HG03558 (cell line): ENCODE measurements at regions not wholly inside any gene's neighbourhood (a gene's known extent, or its start where the extent isn't known, plus 50 kb on each side); places are given as distances from the start of the nearest gene placed in this dataset.

Experiments used
- ATAC-seq: cut with Tn5 transposase; IDR thresholded peaks from one replicate; pipeline ENCODE4 v1.9.1; 2021; ENCODE audit warnings: moderate number of reproducible peaks; ENCODE audit not compliant: unreplicated experiment; ENCODE audit errors: extremely low read depth

DNA sequence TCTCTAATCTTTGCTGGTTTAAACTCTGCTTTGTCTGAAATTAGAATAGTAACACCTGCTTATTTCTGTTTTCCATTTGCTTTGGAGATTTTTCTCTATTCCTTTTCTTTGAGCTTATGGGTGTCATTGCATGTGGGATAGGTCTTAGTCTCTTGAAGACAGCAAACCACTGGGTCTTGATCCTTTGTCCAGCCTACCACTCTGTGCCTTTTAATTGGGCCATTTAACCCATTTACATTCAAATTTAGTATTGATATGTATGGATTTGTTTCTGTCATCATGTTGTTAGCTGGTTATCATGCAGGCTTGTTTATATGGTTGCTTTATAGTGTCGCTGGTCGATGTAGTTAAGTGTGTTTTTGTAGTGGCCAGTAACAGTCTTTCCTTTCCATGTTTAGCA, 914.7 kb downstream of the MAT2B start:
- no peak for ATAC-seq

GRCh38 chr5:164422400-164422799, 917.0 kb downstream of the MAT2B start:
- ATAC-seq: no peak

DNA sequence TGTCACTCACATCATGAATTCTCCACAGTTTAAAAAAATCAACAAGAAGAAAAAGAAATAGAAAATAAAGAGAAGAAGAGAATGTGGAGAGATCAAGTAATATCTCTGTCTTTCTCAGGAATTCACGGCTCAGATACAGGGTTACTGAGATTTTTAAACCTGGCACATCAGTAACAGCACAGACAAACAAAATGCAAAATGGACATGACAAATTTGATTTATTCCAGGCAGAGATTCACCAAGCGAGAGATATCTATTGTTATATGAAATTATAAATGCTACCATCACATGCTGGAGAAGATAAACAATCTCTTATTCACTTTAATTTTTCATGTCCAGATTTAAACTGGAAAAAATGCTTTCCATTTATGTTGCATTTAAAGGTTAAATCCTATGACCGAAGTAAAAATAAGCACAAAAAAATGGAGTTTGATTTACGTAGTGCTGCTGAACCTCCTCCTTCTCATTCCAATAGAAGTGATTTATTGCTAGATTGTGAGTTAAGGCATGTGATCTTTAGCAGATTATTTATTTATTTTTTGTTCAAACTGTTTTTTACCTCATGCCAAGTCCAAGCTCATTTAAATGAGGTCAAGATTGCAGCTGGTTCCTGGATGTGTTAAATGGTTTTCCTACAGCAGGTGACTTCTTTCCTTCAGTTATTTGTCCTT, 926.4 kb downstream of the MAT2B start:
- no peak for ATAC-seq

DNA sequence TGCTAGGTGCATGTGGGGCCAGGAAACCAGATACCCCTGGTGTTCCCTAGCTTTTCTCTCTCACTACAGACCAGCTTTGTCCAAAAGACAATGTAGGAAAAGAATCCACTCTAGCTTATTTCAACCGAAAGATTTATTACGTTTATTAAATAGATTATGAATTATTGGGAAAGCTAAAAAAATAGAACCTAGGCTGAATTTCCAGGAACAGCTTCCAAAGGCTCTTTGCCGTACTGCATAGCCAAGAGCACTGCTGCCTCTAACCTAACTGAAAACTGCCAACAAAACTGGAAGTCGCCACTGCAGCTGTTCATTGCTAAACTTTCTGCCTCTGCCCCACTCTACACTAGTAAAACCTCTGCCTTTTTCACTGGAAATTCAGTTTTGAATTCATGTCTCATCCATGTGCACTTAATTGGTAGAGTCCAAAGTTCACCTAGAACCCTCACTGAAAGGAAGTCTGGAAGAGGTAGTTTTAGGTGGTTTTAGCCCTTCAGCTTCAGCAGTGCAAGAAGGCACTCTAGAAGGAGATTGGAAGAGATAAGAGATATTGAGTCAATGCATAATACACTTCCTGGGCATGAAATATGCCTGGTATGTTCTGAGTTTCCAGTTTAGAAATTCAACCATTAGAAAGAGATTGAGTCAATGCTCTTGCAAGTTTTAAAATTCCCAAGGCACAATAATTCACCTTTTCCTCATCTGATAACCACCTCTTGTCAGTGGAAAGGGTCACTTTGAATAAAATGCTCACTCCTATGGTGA, 927.9 kb downstream of the MAT2B start:
- no peak for ATAC-seq

- no peak for ATAC-seq
These were observed 930.2 kb downstream of the MAT2B start for GRCh38 chr5:164435576-164435975.

- no peak for ATAC-seq
These were observed 934.4 kb downstream of the MAT2B start for GRCh38 chr5:164439799-164440198.

DNA sequence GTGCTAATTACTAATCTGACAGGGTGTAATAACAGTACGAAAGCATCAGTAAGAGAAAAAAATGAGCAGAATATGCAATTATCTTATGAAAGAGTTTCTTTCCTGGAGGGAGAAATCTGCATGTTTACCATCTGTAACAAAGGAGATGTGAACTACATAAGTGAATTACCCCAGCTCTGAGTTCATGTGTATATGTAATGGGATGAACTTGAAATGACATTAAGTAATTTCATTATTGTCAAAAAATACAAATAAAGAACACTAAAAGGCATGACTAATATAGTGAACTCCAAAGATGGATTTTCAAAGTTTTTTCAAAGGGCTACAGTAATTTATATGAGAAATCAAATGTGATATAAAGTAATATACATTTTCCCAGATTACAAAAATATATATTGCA, 944.0 kb downstream of the MAT2B start:
- no peak for ATAC-seq

- no peak for ATAC-seq
These were observed 960.6 kb downstream of the MAT2B start for GRCh38 chr5:164466033-164466432.

- no peak for ATAC-seq
These were observed 964.9 kb downstream of the MAT2B start for GRCh38 chr5:164470312-164470711.

GRCh38 chr5:164472165-164472564, 966.7 kb downstream of the MAT2B start:
- ATAC-seq: no peak

GRCh38 chr5:164475339-164475977, 970.0 kb downstream of the MAT2B start:
- no peak for ATAC-seq

DNA sequence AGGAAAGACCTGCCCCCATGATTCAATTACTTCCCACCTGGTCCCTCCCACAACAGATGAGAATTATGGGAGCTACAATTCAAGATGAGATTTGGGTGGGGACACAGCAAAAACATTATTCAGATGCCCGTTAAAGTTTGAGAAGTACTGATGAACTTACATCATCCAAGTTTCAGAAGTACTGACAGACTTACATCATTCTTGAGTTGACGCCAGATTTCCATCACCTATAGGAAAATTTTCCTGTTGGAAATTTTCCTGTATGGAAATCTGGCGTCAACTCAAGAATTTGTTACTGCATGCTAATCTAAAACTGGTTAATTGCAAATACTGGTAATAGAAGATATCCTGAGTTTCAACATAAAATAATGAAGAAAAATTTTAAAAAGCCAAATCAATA, 975.9 kb downstream of the MAT2B start:
- ATAC-seq: no peak

- ATAC-seq: no peak
These were observed 976.9 kb downstream of the MAT2B start for GRCh38 chr5:164482351-164482750.

- ATAC-seq: no peak
These were observed 979.5 kb downstream of the MAT2B start for GRCh38 chr5:164484948-164485347.

- no peak for ATAC-seq
These were observed 982.5 kb downstream of the MAT2B start for GRCh38 chr5:164487939-164488338.

DNA sequence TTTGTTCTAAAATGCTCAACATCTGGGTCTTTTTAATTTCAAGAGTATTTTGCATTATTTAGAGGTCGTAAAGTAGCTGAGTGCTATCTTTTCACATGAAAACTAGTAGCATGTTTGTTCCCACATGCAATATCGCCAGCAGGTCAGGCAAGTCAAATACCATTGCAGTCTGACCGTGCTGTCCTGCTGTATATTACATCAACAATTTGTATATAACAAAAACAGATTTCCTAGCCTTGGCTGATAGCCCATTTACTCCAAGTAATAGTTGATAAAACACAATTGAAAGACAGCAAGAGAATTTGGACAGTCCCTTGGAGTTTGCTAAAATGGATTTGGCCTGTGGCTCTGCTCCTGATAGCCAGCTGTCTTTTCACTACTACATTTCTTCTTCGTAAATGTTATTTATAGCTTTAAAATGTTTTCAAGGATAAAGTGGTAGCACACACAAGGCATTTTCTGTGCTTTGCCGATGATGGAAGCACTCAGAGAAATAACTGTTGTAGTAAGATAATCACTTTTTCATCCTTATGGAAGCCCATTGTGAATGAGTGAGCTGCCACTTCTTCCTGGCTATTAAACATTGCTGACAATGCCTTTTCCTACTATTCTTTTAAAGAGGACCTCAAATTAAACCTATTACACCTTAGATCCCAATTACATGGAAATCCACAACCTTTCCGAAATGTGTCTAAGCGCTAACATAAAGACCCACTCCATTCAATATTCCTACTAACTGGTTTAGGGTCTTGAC, 992.1 kb downstream of the MAT2B start:
- ATAC-seq: no peak

DNA sequence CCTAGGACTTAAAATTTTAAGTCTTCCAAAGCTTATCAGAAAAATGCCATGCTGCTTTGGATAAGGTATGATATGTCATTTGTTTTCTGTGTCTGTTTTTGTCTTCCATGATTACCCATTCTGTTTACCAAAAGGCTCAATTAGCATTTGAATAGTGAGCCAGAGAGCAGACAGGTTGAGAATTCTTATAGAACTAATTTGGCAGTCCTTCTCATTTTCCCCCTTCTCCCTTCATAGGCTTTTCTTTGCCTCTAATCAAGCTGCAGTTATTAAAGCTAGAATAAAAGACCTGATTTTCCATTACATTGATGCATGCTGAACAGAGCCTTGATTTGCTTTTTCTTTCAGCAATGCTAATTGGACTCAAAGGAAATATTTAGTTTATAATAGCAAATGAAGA, 993.0 kb downstream of the MAT2B start:
- ATAC-seq: no peak

DNA sequence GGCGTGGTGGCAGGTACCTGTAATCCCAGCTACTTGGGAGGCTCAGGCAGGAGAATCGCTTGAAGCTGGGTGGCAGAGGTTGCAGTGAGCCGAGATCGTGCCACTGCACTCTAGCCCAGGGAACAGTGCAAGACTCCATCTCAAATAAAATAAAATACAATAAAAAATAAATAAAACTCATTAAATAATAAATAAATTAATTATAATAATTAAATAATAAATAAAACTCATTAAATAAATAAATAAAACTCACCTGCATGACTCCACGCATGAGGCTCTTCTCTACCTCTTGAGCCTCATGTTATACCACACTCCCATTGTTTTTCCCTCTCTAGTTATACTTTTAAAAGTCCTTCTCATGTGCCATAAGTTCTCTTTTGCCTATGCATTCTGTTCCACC, 995.4 kb downstream of the MAT2B start:
- no peak for ATAC-seq

DNA sequence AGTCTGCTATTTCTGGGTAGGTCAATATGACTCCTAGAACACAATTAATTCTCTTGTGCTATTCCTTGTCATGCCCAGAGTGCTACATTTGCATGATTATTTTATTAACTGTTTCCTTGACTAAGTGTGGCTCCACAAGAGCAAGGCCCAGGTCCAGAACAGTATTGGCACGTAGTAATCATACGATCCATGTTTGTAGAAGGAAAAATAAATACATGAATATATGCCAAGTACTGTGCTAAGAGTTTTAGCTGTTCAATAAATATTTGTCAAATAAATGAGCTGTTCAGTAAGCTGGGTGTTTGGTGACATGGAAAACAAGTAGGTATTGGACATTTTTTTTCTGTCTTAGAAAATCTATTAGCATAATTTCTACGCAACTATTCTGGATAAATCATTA, 995.9 kb downstream of the MAT2B start:
- no peak for ATAC-seq

DNA sequence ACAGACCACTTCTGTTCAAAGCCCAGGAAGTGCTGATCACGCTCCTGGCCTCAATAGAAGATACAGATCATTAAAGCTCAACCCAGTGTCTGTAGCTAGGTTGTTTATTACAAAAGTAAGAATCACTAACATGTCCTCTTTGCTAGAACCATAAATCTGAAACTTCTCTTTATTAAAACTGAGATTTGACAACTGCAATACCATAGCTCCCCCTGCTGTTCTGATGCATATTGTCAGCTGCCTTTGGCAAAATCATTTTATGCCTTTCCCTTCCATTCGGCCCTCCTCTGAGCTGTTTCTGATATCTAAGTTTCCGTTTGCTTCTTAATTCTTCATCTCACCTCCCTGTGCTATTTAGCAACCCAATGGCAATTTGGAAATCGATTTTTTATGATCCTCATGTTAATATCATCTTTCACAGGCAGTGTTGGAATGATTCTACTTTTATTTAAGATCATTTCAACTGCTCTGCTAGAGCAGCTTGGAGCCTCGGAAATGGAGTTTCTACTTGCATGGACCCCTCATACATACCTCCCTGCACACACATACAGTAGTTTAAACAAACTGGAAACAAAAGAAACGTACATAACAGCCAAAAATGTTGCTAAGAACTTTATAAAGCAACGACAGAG, 998.8 kb downstream of the MAT2B start:
- no peak for ATAC-seq
